WTC11 (cell line): ENCODE measurements at regions not wholly inside any gene's neighbourhood (a gene's known extent, or its start where the extent isn't known, plus 50 kb on each side); places are given as distances from the start of the nearest gene placed in this dataset.

Experiments used
- ATAC-seq: fragments of 200-7000 bp; cut with Tn5 transposase; 2 replicates; pipeline ENCODE4 v1.10.0; 2021; ENCODE audit warnings: mild to moderate bottlenecking, moderate library complexity
- CTCF ChIA-PET: fragments of 300-600 bp; sonication (Branson Sonifier 250); formaldehyde crosslinking; loops from one replicate; lab custom pipeline; 2021; ENCODE audit warnings: antibody characterized with exemption; lab: Charles Lee
- POLR2A ChIA-PET: fragments of 350-600 bp; sonication (Branson Sonifier 250); formaldehyde crosslinking; loops from one replicate; lab custom pipeline; 2021; ENCODE audit warnings: antibody characterized with exemption; lab: Charles Lee
- DNase-seq: peaks from one replicate; pipeline ENCODE4 v3.0.0; 2021; ENCODE audit warnings: low spot score
- H3K27ac Mint-ChIP-seq: 2 replicates; pipeline ENCODE4 v1.8.0; 2021; ENCODE audit warnings: mixed read lengths
- H3K27me3 Mint-ChIP-seq: 2 replicates; pipeline ENCODE4 v1.8.0; 2021; ENCODE audit warnings: low read depth, mild to moderate bottlenecking, moderate library complexity, mixed read lengths
- H3K36me3 Mint-ChIP-seq: 2 replicates; pipeline ENCODE4 v1.8.0; 2021; ENCODE audit warnings: mixed read lengths
- H3K4me1 Mint-ChIP-seq: 2 replicates; pipeline ENCODE4 v1.8.0; 2022; ENCODE audit warnings: mixed read lengths
- H3K4me3 Mint-ChIP-seq: 2 replicates; pipeline ENCODE4 v1.8.0; 2021; ENCODE audit warnings: mild to moderate bottlenecking, moderate library complexity, mixed read lengths
- H3K9me3 Mint-ChIP-seq: 2 replicates; pipeline ENCODE4 v1.8.0; 2021; ENCODE audit warnings: mixed read lengths
- AR ChIP-seq: fragments of 250-450 bp; sonication (Bioruptor Pico); IDR thresholded peaks from 2 replicates; pipeline ENCODE4 v1.9.0; 2021; ENCODE audit warnings: mild to moderate bottlenecking
- CTCF ChIP-seq: fragments of 200-600 bp; IDR thresholded peaks from 2 replicates; pipeline ENCODE4 v1.8.0; 2022; ENCODE audit warnings: antibody characterized with exemption
- ESRRA ChIP-seq: sonication (generic); formaldehyde crosslinking; IDR thresholded peaks from 2 replicates; pipeline ENCODE4 v1.8.1; 2022; ENCODE audit warnings: mild to moderate bottlenecking, missing genetic modification reagents, borderline replicate concordance
- FOXJ3 ChIP-seq: sonication (generic); formaldehyde crosslinking; IDR thresholded peaks from 2 replicates; pipeline ENCODE4 v1.9.0; 2021; ENCODE audit warnings: missing genetic modification reagents, mild to moderate bottlenecking, borderline replicate concordance
- GABPB1 ChIP-seq: sonication (generic); formaldehyde crosslinking; IDR thresholded peaks from 2 replicates; pipeline ENCODE4 v1.8.1; 2023; ENCODE audit warnings: mild to moderate bottlenecking, missing genetic modification reagents
- HMGA2 ChIP-seq: fragments of 250-450 bp; sonication (Bioruptor Pico); IDR thresholded peaks from 2 replicates; pipeline ENCODE4 v1.4.0; 2021; ENCODE audit warnings: mild to moderate bottlenecking, moderate library complexity
- HMGXB4 ChIP-seq: sonication (generic); formaldehyde crosslinking; IDR thresholded peaks from 2 replicates; pipeline ENCODE4 v1.8.1; 2023; ENCODE audit warnings: mild to moderate bottlenecking, moderate library complexity, missing genetic modification reagents
- JUN ChIP-seq: sonication (generic); formaldehyde crosslinking; IDR thresholded peaks from 2 replicates; pipeline ENCODE4 v1.8.0; 2023; ENCODE audit warnings: mild to moderate bottlenecking, missing genetic modification reagents
- MAX ChIP-seq: sonication (generic); formaldehyde crosslinking; IDR thresholded peaks from 2 replicates; pipeline ENCODE4 v1.8.0; 2022; ENCODE audit warnings: mild to moderate bottlenecking, missing genetic modification reagents
- MLX ChIP-seq: sonication (generic); formaldehyde crosslinking; IDR thresholded peaks from 2 replicates; pipeline ENCODE4 v1.8.1; 2023; ENCODE audit warnings: mild to moderate bottlenecking, missing genetic modification reagents, moderate library complexity
- NR2C2 ChIP-seq: sonication (generic); formaldehyde crosslinking; IDR thresholded peaks from 2 replicates; pipeline ENCODE4 v1.8.0; 2022; ENCODE audit warnings: mild to moderate bottlenecking, missing genetic modification reagents
- PREB ChIP-seq: sonication (generic); formaldehyde crosslinking; IDR thresholded peaks from 2 replicates; pipeline ENCODE4 v1.8.1; 2022; ENCODE audit warnings: mild to moderate bottlenecking, missing genetic modification reagents, moderate library complexity, borderline replicate concordance
- RORB ChIP-seq: fragments of 250-450 bp; sonication (Bioruptor Pico); IDR thresholded peaks from 2 replicates; pipeline ENCODE4 v1.9.0; 2021; ENCODE audit warnings: mild to moderate bottlenecking
- TEAD4 ChIP-seq: sonication (generic); formaldehyde crosslinking; IDR thresholded peaks from 2 replicates; pipeline ENCODE4 v1.8.0; 2022; ENCODE audit warnings: mild to moderate bottlenecking, missing genetic modification reagents
- USF2 ChIP-seq: sonication (generic); formaldehyde crosslinking; IDR thresholded peaks from 2 replicates; pipeline ENCODE4 v1.8.1; 2023; ENCODE audit warnings: mild to moderate bottlenecking, missing genetic modification reagents, moderate library complexity
- ZNF138 ChIP-seq: sonication (generic); formaldehyde crosslinking; conservative IDR thresholded peaks from 2 replicates; pipeline ENCODE4 v1.8.1; 2022; ENCODE audit warnings: mild to moderate bottlenecking, moderate library complexity, missing genetic modification reagents
- ZNF263 ChIP-seq: sonication (generic); formaldehyde crosslinking; IDR thresholded peaks from 2 replicates; pipeline ENCODE4 v1.8.1; 2022; ENCODE audit warnings: low read depth, mild to moderate bottlenecking, moderate library complexity, missing genetic modification reagents
- ZNF281 ChIP-seq: sonication (generic); formaldehyde crosslinking; IDR thresholded peaks from 2 replicates; pipeline ENCODE4 v1.8.0; 2023; ENCODE audit warnings: mild to moderate bottlenecking, missing genetic modification reagents
- ZNF396 ChIP-seq: fragments of 250-450 bp; sonication (Bioruptor Pico); IDR thresholded peaks from 2 replicates; pipeline ENCODE4 v1.8.0; 2021; ENCODE audit warnings: mild to moderate bottlenecking, moderate library complexity, borderline replicate concordance

GRCh38 chr5:4881366-4882002 is 258.6 kb upstream of the ADAMTS16 start:
- peaks cover 4% of the 10 kb centered on the region for H3K27me3 Mint-ChIP-seq
- ATAC-seq = no peak
- peak overlapping the region; percentile 1; the same call in 1 of the 2 replicates for H3K27ac Mint-ChIP-seq
- no peaks in the 10 kb centered on the region for H3K36me3 Mint-ChIP-seq
- CTCF ChIA-PET = no interaction called here
- no peak for TF ChIP-seq ZNF263 (CRISPR knock-in tag)
- TF ChIP-seq RORB = no peak
- TF ChIP-seq ZNF138 (CRISPR knock-in tag) = no peak
- no peak for TF ChIP-seq AR (CRISPR knock-in tag)
- no peak for TF ChIP-seq ZNF396 (CRISPR knock-in tag)
- no peak for TF ChIP-seq CTCF
- no peak for TF ChIP-seq GABPB1 (CRISPR knock-in tag)
- no peak for TF ChIP-seq JUN
- no peak for TF ChIP-seq FOXJ3 (CRISPR knock-in tag)
- no peak for TF ChIP-seq TEAD4
- H3K4me1 Mint-ChIP-seq = peaks cover 10% of the 10 kb centered on the region
- no peak for DNase-seq
- H3K9me3 Mint-ChIP-seq = no peaks in the 10 kb centered on the region
- H3K4me3 Mint-ChIP-seq = no peak overlapping the region
- POLR2A ChIA-PET = no interaction called here

- Mint-ChIP-seq H3K27ac (no peak overlapping the region), H3K4me3 (no peak overlapping the region), H3K36me3 (no peaks in the 10 kb centered on the region), H3K4me1 (peaks cover 10% of the 10 kb centered on the region), H3K9me3 (no peaks in the 10 kb centered on the region), H3K27me3 (peaks cover 4% of the 10 kb centered on the region)
- ATAC-seq (no peak), DNase-seq (no peak)
- CTCF ChIA-PET = no interaction called here
- TF ChIP-seq MAX (CRISPR knock-in tag) (no peak), HMGXB4 (CRISPR knock-in tag) (no peak), USF2 (CRISPR knock-in tag) (no peak), ESRRA (CRISPR knock-in tag) (no peak), PREB (CRISPR knock-in tag) (no peak), HMGA2 (CRISPR knock-in tag) (no peak), MLX (CRISPR knock-in tag) (no peak), NR2C2 (no peak), ZNF281 (CRISPR knock-in tag) (no peak)
- POLR2A ChIA-PET = no interaction called here
Measured at GRCh38 chr5:4882186-4882585, 257.9 kb upstream of the ADAMTS16 start.
